HK-2 (cell line): ENCODE measurements at regions not wholly inside any gene's neighbourhood (a gene's known extent, or its start where the extent isn't known, plus 50 kb on each side); places are given as distances from the start of the nearest gene placed in this dataset.
A peak's percentile ranks its signal among the peaks of the same experiment; 100 is the strongest.

Source experiments
- DNase-seq: peaks from one replicate; pipeline ENCODE4 v3.0.0-alpha.2; 2018; ENCODE audit not compliant: unreplicated experiment

DNA sequence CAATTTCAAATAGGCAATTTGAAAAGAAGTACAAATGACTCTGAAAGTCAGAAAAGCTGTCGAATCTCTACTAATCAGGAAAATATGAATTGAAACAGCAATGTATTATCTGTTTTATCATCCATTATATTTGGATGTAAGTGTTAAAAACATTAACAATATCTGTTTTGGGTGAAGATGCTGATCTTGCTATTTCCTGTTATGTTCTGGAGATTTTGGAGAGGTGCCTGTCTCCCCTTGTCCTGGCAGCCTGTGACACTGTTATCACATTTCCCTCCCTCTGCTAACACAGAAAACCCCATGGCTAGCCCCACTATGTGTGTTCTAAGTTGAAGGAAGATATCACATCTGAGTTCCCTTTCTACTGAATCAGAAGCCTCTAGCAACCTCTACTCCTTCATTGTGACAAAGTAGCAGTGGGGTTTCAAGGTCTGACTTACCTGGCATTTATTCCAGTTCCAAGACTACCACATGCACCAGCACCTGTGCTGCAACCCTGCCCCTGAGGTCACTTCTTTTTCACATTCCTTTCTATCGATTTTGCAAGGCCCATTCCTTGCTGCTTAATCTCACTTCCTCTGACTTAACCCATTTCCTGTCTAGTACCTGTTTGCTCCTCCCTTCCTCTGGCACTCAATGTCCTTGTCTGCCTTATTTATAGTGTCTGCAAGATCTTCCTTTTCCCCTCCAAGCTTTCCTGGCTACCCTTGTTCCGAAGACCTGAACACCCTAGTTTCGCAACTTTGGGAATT lies 95.5 kb upstream of the COL8A1 start:
- no peak for DNase-seq

DNA sequence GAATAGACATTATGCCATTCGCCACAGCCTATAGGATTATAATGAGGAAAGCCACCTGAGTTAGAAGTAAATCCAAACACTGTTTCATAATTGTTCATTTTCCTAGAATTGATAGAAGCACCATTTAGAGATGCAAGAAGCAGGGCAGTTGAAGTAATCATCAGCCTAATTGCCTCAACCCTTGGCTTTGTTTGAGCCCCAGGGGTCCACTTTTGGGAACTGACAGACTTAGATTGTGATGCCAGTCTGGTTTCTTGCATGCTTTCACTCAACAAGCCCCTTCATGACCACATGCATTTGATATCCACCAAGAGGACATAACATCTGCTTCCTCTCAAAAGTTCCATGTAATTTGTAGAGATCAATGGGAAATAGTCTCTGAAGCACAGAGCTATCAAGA lies 97.2 kb upstream of the COL8A1 start:
- DNase-seq: no peak

DNA sequence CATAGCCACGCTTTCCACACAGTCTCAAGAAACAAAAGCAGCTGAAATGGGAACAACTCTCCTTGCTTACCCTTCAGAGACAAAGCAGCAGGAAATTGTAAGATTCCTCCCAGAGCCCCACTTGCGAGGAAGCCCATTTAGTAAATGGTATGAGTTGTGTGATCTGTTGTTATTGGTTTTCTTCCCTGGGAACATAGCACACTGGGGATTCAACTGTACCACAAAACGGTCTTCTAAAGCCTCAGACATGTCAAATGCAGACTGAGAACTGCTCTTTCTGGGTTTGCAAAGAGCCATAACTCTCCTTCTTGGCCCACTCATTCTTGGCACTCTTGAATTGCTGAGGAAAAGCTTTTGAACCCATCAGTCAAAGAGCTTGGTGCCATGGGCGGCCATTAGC lies 101.0 kb upstream of the COL8A1 start:
- DNase-seq: no peak

DNA sequence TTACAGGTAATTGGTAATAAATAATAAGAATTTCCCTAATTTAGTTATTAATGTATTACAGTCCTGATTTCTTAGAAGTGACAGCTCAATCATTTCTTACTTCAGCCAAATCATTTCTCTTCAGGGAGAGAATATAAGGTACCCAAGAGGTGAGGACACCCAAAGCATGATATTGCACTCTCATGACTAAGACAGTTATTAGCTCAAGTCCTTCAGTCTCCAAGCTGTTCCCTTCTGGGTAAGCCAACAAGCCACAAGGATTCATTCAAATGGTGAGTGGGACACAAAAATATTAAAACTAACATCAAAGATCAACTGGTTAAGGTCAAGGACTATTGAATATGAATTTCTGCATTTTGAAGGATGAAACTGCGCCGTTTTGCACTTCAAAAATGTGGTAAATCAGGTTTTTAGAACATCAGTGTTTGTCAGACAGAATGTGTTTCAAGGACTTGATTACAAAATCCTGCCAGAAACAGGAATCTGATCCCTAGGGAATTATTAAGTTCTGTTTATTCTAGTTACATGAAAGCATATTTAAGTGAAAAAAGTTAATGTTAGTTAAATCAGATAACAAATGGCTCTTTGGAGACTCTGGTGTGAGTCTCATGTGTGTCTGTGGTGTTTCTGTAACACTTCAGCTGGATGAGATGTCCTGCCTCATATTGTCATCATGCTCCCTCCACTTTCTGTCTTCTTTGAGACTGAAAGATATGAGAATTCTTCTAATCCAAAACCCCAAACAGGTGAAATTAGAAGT lies 101.7 kb upstream of the COL8A1 start:
- no peak for DNase-seq

DNA sequence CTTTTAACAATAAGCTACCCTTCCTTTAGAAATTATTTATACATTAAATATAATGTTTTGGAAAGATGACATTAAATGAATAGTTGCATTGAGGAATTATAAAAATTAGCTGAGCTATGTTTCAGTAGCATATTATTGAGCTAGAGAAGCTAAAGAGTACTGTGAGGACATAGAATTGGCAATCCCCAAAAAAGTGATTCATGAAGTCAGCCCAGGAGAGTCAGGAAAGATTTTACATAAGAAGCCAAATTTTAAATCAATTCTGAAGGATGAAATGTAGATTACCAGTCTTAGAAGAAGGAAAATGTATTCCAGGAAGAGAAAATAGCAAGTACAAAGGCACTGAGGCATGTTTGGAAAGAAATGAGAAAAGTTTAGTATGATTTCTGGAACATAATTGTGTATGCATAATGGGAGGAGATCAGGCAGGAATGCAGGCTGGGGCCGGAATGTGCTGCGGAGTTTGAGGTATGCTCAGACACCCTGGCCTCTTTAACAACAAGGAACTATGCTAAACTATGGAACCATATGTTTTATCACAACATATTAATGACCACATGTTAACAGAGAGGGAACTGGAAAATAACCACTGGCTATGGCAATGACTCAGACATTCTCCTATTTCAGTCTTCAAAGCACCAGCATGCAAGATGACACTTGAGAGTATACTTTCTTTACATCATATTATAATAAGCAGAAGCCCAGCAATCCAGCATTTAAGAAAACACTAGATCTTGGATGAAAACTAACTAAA lies 103.3 kb upstream of the COL8A1 start:
- DNase-seq: no peak

DNA sequence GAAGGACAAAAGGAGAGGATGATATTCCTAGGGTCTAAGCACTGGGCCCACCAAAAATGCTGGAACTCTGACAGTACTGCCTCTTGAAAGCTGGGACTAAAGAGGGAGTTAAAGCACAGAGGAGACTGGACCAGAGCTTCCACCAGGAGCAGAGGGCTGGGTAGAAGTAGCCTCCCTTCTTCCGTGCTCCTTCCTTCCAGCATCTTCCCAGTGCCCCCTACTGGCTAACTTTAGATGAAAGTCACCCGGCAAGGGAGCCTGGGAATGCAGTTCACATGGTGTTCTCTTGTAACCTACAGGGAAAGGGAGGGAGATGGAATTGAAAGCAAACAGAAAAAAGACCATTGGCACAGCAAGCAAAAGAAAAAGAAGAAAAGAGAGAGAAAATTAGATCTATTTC lies 106.1 kb upstream of the COL8A1 start:
- DNase-seq: peak; percentile 46

DNA sequence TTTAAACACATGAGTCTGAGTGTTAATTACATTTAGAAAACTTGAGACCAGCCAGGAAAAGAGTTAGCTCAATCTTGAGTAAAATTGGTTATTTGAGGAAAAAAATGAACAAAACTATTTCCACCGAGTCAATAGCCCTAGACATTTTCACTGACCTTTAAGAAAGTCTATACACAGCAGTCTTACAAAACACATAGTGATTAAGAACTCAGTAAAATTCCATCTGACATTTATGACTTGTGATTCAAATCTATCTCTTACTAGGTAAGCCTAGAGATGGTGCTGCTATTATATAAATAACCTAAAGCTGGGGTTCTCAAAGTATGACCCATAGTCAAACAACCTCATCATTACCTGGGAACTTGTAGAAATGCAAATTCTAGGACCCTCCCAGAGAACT lies 109.1 kb upstream of the COL8A1 start:
- DNase-seq: no peak

DNA sequence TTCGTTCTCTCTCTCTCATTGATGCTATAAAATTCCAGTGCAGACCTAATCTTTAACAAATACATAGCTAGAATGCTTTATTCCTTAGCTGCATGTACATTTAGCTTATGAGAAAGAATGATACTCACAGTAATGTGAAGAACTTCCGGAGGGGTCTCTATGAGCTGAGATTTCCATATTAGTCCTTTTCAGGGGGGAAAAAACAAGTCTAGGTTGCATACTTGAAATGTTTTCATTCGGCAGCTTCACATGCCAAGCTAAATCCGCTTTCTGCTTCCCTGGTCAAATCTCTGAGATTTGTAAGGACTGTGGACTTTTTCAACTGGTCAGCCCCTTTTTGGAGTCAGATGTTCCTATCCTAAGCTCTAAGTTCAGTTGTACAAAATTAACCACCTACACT lies 111.5 kb upstream of the COL8A1 start:
- no peak for DNase-seq

DNA sequence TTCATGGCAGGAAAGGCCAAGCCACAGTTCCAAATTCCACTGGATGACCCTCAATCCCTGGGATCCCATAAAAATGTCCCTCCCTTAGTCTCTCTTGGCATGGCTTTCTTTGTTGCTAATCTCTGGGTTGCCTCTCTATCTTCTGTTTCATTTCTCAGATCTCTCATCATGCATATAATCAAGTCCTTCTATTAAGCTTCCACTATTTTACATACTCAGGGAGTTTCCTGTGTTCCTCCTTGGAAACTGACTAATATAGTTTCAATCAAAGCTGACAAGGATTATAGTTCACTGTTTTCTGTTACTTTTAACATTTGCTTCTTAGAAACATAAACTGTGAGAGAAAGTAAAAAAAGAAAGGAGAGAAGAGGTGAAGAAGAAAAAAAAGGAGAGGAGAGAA lies 113.8 kb upstream of the COL8A1 start:
- DNase-seq: no peak

DNA sequence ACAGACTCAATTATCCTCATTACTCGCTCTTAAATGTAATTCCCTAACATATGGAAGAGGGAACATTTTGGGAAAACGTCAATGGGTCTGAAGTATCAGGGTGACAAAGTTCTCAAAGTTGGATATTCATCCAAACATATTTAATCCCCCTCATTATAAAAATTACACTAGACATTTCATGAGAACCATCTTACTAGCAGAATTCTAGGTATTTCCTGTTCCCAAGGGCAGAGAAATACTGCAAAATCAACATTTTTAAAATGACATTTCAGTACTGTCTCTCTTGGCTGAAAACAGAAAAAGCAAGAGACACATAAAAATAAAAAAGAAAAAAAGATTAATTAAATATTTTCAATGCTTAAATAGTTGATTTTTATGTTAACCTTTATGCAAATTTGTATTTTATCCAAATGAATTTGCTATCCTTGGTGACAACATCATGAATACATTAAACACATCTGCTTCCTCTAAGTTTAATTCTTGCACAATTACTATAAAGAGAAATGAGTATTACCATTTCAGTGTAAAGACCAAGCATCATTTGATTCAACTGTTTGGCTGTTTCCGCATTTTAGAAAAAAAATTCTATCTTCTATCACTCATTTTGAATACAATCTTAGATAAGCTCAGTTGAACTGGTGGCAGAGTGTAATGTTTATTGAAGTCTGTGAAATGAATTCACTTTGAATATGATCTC lies 114.8 kb upstream of the COL8A1 start:
- no peak for DNase-seq

DNA sequence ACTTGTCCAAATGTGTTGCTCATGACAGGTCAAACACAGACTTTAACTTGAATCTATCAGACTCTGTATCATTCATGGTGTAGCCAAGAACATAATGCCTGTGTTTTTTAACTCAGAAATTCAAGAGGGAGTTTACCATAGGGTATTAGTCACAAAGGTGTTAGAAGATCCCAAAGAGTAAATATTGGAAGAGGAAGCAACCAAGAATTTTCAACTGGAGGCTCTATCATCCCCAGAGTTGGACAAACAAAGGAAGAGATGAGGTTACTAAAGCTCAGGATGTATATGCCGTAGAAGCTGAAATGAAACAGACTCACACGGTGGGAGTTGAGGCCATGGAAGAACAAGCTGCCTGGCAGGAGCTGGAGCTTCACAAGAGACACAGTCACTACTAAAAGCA lies 116.2 kb upstream of the COL8A1 start:
- no peak for DNase-seq

DNA sequence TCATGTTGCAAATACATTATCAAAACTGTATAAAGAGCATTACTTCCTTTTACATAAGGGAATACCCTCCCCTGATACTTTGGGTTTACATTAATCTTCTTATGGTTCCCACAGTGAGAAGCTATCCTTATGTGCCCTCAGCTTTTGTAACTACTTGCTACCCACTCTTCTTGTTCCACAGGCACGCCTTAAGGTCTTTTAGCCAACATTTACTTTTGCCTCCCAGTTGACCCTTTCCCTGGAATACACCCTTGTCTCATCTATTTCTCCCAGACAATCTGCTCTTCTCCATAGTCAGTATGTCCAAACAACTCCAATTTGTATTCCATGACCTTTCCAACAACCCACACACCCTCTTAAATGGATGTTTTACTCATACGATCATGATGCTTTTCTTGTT lies 116.8 kb upstream of the COL8A1 start:
- DNase-seq: no peak

DNA sequence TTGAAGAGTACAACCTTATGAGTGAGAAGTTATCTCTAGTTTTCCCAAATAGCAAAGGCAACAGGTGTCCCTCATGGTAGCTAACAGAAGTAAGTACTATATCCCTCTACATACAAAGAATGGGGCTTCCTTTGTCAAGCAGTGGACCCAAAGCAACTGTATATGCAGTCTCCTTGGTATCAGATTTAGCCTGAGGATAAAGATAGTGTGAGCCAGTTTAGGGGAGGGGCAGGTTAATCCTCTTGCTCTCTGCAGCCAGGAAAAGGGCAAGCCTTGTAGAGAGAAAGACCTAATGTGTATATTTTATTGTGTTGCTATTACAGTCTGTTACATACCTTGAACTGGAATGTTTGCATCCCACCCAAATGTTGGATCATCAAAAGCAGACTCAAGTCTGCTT lies 117.9 kb upstream of the COL8A1 start:
- DNase-seq: no peak

DNA sequence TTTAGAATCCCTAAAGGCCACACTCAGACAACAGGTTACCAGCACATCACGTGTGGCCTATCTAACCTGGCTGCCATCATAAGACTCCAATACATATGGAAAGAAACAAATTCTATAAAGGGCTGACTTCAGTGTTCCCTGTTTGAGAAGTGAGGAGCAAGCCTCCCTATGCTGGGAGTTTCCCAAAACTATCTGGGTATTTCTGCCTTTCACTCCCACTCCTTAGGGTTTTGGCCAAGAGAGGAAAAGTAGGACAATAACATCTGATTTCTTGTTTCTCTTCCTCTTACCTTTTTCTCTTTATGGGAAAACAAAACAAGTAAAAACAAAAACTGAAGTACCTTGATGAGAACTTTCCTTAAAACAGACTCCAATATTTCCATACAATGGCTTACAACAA lies 121.5 kb upstream of the COL8A1 start:
- no peak for DNase-seq

DNA sequence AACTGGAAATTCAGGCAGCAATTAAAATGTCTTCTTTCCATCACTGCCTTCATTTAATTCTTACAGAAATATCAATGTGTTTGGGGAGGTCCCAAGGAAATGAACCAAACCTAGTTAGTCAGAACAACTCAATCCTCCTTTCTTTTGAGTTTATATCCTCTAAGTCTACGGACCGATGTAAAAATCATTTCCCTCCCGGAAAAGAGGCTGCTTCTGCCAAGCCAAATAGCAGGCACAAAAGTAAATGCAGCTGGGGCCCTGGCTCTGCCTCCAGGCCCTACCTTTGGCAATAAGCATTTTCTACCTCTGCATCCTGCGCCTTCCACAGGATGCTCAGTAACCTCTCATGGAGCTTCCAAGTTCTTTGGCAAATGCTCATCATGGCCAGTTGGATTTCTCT lies 122.5 kb upstream of the COL8A1 start:
- DNase-seq: no peak

DNA sequence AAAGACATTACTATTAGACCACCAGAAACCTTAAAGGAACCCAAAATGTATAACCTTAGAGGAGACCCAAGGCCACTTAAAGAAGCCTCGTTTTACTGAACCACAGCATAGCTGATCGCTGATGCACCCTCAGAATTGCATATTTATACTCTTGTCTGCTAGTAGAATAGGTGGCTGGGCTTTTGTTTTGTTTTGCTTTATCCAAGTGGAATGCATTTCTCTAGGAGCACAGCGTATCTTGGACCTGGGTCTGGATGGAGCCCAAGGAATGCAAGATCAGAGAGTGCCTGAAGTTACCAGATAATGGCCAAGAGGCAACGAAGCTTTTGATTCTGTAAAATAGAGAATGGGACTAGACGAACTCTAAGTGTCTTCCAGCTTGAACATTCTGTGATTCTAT lies 129.2 kb upstream of the COL8A1 start:
- no peak for DNase-seq

DNA sequence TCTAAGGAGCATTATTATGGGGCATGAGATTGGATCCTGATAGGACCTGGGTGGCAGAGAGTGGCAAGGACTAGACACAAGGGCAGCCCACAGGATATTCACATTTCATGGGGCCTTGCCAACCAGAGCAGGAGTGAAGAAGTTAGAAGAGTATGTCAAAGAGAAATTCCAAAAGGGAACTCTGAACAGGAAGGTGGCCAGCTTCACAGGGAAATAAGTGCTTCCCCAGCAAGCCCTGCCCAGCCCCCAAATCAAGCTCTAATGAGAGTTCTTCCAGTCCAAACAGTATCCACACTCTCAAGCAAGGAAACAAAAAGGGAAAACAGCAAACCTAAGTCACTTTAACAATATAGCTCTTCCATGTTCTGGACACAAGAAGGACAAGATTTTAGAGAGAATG lies 130.2 kb upstream of the COL8A1 start:
- DNase-seq: no peak

DNA sequence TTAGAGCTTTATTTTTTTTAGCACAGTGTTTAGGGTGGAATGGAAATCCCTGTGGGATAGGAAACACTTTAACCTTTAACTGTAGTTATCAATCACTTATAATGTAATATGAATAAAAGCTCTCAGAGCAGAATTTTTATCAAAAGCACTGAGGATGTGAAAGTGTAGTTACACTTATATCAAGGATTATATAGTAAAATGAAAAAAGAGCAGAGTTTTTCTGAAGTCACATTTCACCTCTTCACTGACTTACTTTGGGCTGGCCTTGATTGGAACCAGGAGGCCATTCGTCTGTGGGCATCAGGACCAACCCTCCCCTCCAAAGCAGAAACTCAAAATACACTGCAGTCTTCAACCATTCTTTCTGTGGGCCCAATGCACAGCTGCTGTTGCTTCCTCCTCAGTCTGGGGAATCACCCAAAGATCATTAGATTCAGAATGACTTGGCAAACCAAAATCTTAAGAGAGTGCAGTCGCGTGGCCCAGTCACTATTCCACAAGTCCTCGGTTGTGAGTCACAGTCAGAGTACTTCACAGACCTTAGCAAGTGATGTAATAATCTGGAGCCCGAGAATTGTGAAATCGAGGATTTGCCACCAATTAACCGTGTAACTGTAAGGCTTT lies 132.6 kb upstream of the COL8A1 start:
- peak; percentile 67 for DNase-seq

DNA sequence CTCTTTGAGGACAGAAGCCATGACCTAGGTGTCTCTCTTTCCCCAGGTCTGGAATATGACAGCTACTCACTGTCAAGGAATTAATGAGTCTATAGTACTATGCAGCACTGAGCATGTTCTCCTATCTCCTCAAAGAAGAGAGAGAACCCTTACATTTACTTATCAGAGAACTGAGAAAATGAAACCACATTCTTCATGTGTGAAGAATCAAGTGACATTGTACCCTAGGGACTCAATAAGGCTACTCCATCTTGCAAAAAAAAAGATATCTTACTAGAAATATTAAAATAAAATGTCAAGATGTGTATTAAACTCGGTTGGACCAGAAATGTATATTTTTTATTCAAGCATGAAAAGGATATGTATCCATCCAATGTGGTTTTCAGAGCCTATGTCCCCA lies 133.2 kb upstream of the COL8A1 start:
- DNase-seq: no peak

DNA sequence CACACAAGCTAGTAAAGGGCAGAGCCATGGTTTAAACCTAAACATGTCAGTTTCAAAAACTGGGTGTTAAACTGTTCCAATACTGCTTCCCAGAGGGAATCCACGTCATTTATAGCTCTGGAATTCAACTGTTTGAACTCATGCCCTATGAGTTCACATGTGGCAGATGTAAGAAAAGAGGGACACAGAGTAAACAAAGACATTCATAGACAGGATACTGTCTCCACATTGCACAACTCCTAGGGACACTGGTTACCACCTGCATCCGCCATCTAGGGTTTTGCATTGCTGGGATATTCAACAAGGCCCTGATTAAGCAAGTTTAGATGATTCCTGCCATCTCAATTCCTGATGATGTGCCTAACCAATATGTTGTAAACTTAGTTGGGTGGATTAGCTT lies 134.1 kb upstream of the COL8A1 start:
- DNase-seq: no peak

DNA sequence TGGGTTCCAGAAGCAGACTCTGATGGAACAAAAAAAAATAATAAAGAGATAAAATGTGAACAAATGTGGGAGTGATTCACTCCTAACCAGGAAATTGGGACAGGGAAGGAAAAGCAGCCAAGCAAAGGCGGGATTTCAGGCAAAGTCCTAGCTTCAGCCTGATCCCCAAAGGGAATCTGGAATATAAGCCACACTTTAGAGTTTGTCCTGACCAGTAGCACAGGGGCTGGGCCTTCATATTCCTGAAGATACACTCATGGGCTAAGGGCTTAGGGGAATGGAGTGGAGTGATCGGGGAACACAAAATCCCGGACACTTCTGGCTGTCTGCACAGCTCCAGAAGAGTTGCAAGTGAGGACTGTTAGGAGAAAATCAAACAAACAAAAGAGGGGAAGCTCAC lies 135.0 kb upstream of the COL8A1 start:
- no peak for DNase-seq

DNA sequence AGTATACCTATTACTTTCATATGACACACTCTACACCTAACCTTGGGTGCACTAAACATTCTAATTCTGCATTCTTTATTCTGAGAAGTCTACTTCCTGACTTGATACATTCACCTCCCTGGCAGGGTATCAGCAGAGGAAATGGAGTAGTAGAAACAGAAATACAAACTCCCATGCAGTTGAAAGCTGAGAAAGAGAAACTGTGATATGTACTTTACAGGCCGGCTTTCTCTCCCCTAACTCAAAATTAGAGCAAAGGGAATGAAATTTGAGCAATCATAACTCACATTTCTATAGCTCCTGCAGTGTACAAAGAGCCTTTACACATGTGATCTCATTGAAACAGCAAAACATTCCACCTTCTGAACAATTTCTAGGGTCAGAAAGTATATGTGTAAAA lies 135.5 kb upstream of the COL8A1 start:
- no peak for DNase-seq
